Heart left ventricle (tissue), 16 donors: ENCODE measurements at regions not wholly inside any gene's neighbourhood (a gene's known extent, or its start where the extent isn't known, plus 50 kb on each side); places are given as distances from the start of the nearest gene placed in this dataset.

ENCODE experiments used
- ATAC-seq, 4 donors: fragments of 200-7000 bp; cut with Tn5 transposase; one replicate each; pipeline ENCODE4 v1.9.1; 2020 to 2022; ENCODE audit warnings: moderate library complexity in 4 of 4, mild to moderate bottlenecking in 3 of 4, moderate number of reproducible peaks in 1 of 4
- DNase-seq, 5 donors: peaks; one replicate each; pipeline ENCODE4 v3.0.0-alpha.2; 2020
- H3K27ac ChIP-seq, 12 donors: fragments of 200-600 bp; sonication (generic) in 4 of 12; one replicate each; pipeline versions ENCODE4 v1.5.0 to v1.8.0; 2016 to 2022; ENCODE audit warnings: mild to moderate bottlenecking in 2 of 12
- H3K27me3 ChIP-seq, 9 donors: fragments of 200-600 bp; sonication (generic) in 2 of 9; one replicate each; pipeline versions ENCODE4 v1.5.1 to v1.8.0; 2016 to 2022; ENCODE audit warnings: mild to moderate bottlenecking in 3 of 9
- H3K36me3 ChIP-seq, 9 donors: fragments of 200-600 bp; sonication (generic) in 2 of 9; one replicate each; pipeline versions ENCODE4 v1.5.0 to v1.8.0; 2018 to 2022; ENCODE audit warnings: mild to moderate bottlenecking in 2 of 9
- H3K4me1 ChIP-seq, 12 donors: fragments of 200-600 bp; sonication (generic) in 4 of 12; one replicate each; pipeline versions ENCODE4 v1.5.0 to v1.8.0; 2016 to 2022; ENCODE audit warnings: mild to moderate bottlenecking in 3 of 12
- H3K4me3 ChIP-seq, 12 donors: fragments of 200-600 bp; sonication (generic) in 4 of 12; one replicate each; pipeline versions ENCODE4 v1.5.0 to v1.8.0; 2017 to 2022; ENCODE audit warnings: mild to moderate bottlenecking in 9 of 12, moderate library complexity in 4 of 12
- H3K9me3 ChIP-seq, 12 donors: fragments of 200-600 bp; sonication (generic) in 4 of 12; one replicate each; pipeline versions ENCODE4 v1.5.0 to v1.8.0; 2016 to 2022; ENCODE audit warnings: mild to moderate bottlenecking in 1 of 12
- POLR2A ChIP-seq, 2 donors: fragments of 450-650 bp; IDR thresholded peaks; one replicate each; pipeline ENCODE4 v1.6.1; 2017; ENCODE audit warnings: antibody characterized with exemption in 2 of 2, mild to moderate bottlenecking in 2 of 2, moderate library complexity in 2 of 2
- WGBS, 4 donors: extraction: QIAGEN DNeasy Blood & Tissue Kit in 2 of 4; methylation state at CpG; one replicate each; pipeline versions ENCODE4 v1.1.5 to v1.1.7; 2013 to 2018; 5-methylcytosine and 5-hydroxymethylcytosine counted together
- intact Hi-C, 10 donors: fragments of 100-400 bp; cut with DNase I; formaldehyde crosslinking; loops; one replicate each; pipeline versions ENCODE4 v1.11.1 to v1.14.2; 2022
- TF ChIP-seq, protein P1 (sequence below), 12 donors: fragments of 200-600 bp; sonication (generic) in 4 of 12; IDR thresholded peaks; one replicate each; pipeline versions ENCODE4 v1.5.0 to v1.8.0; 2018 to 2022; ENCODE audit warnings: antibody characterized with exemption in 12 of 12, mild to moderate bottlenecking in 5 of 12
- donor health status: ischemic (EF 13 %, LVEDD 7.1; RV severe dilation, severe dysfunction).
- donor health status: healthy with polysubstance abuse.
- donor health status: DM: no; HTN: yes; CAD: no.
- donor health status: DM: no; HTN: no; CAD: no.
- donor health status: ischemic (EF 25% LVEDD 6.9; RV normal size, moderate dysfunction).
- donor health status: ischemic (EF 25% LVEDD 5.7; RV mildly dilated, moderate dysfunction).
- donor health status: healthy.
- donor health status: DM: yes; HTN: yes; CAD: no.
- donor health status: ischemic (EF 35%, LVEDD 5.7; RV mildly dilated, moderate dysfunction).
- donor health status: nonischemic (EF 11% LVEDD 7.7; RV severe dilation, severe dysfunction).
- donor health status: DM: yes; HTN: yes; CAD: no.
- donor health status: PGD.
- donor health status: ischemic (EF 29% LVEDD 5.4; RV normal size, mild dysfunction).
- donor health status: nonischemic (EF 23%, LVEDD 6.1; RV moderate dilation, normal function).

DNA sequence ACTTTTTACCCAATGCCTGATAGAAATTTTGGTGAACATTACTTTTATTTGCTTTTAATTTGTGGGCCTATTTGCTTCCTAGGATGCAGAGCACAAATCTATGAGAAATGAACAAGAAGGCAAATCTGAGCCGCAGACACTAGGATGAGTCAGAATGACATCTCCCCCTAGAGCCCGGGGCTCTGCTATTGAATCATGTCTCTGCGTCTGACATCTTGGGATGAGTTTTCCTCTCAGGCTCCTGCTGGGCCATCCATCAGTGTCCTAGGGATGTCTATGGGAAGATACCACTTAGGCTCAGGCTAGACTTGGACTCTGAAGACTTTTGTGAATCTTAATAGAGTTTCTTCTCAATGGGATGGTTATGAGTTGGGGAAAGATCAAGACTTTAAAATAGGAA is 157.3 kb upstream of the MTPN start:
- H3K4me3 ChIP-seq: no peak overlapping the region
- 69 to 79% (median 76%) methylated on average over 3 of the region's 3 CpGs for WGBS, 4 donors
- no peak for TF ChIP-seq POLR2A (IDR thresholded peaks at IDR 0.05)
- TF ChIP-seq, protein P1, sequence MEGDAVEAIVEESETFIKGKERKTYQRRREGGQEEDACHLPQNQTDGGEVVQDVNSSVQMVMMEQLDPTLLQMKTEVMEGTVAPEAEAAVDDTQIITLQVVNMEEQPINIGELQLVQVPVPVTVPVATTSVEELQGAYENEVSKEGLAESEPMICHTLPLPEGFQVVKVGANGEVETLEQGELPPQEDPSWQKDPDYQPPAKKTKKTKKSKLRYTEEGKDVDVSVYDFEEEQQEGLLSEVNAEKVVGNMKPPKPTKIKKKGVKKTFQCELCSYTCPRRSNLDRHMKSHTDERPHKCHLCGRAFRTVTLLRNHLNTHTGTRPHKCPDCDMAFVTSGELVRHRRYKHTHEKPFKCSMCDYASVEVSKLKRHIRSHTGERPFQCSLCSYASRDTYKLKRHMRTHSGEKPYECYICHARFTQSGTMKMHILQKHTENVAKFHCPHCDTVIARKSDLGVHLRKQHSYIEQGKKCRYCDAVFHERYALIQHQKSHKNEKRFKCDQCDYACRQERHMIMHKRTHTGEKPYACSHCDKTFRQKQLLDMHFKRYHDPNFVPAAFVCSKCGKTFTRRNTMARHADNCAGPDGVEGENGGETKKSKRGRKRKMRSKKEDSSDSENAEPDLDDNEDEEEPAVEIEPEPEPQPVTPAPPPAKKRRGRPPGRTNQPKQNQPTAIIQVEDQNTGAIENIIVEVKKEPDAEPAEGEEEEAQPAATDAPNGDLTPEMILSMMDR (IDR thresholded peaks at IDR 0.05): no peak
- H3K9me3 ChIP-seq: no peaks in the 10 kb centered on the region
- no peaks in the 10 kb centered on the region for H3K36me3 ChIP-seq
- no peaks in the 10 kb centered on the region for H3K27me3 ChIP-seq
- no peak overlapping the region for H3K27ac ChIP-seq
- no peak for ATAC-seq
- H3K4me1 ChIP-seq: no peaks in the 10 kb centered on the region
- no peak for DNase-seq
- intact Hi-C loops: no loop called here

- no peaks in the 10 kb centered on the region for H3K9me3 ChIP-seq
- H3K27me3 ChIP-seq: no peaks in the 10 kb centered on the region
- no peak overlapping the region for H3K27ac ChIP-seq
- H3K4me1 ChIP-seq: no peaks in the 10 kb centered on the region
- intact Hi-C loops: no loop called here
- no peak for TF ChIP-seq POLR2A (IDR thresholded peaks at IDR 0.05)
- TF ChIP-seq, protein P1 (IDR thresholded peaks at IDR 0.05): no peak
- H3K4me3 ChIP-seq: no peak overlapping the region
- no peaks in the 10 kb centered on the region for H3K36me3 ChIP-seq
- no peak for ATAC-seq
- WGBS, 4 donors: 56 to 68% (median 62%) methylated on average over 3 of the region's 3 CpGs
- no peak for DNase-seq
These were observed 156.4 kb upstream of the MTPN start for GRCh38 chr7:136133551-136133950.

- Histone ChIP-seq H3K27me3 (no peaks in the 10 kb centered on the region), H3K4me3 (no peak overlapping the region), H3K4me1 (no peaks in the 10 kb centered on the region), H3K9me3 (no peaks in the 10 kb centered on the region), H3K36me3 (no peaks in the 10 kb centered on the region), H3K27ac (no peak overlapping the region)
- no peak for DNase-seq
- WGBS, 4 donors: 88 to 94% (median 92%) methylated on average over 3 of the region's 3 CpGs
- TF ChIP-seq, protein P1 (IDR thresholded peaks at IDR 0.05): no peak
- no peak for TF ChIP-seq POLR2A (IDR thresholded peaks at IDR 0.05)
- intact Hi-C loops: no loop called here
- ATAC-seq: no peak
These were observed 154.1 kb upstream of the MTPN start for GRCh38 chr7:136131304-136131630.

DNA sequence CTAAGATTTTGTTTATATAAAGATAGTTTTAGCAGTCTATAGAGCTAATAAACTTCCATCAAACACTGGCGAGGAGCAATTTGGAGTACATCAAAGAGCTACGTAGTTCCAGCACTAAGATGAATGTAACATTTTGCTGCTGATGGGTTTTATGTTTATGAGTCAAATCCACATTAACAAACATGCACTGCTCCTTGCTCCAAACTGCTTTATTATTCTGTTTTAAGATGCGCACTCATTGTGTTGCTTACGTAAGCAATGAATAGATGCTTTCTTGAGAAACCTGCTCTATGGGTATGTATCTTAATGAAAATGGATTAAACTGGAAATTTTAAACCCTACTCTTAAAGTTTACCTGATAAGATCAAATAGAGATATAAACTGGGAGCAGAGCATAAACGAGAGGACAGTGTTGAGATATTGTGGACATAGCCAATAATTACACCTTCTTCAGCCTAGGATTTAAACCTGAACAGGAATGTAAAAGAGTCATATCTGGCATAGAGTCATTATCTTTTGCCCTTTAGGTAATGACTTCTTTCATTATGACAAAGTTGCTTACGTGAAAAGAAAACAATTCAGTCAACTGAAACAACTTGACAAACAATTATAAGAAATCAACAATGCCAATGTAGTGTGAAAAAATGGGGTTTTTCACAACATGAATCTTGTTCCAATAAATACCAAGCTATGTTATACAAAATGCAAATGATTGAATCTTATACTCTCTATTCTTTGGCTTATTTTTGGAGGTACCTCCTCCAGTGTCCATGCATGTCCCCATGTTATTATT is 153.5 kb upstream of the MTPN start:
- ATAC-seq: no peak
- no peak for DNase-seq
- TF ChIP-seq, protein P1 (IDR thresholded peaks at IDR 0.05): no peak
- no peak for TF ChIP-seq POLR2A (IDR thresholded peaks at IDR 0.05)
- H3K9me3 ChIP-seq: no peaks in the 10 kb centered on the region
- H3K4me3 ChIP-seq: no peak overlapping the region
- H3K4me1 ChIP-seq: no peaks in the 10 kb centered on the region
- no peaks in the 10 kb centered on the region for H3K27me3 ChIP-seq
- intact Hi-C loops: no loop called here
- no peaks in the 10 kb centered on the region for H3K36me3 ChIP-seq
- 82 to 91% (median 88%) methylated on average over 6 of the region's 6 CpGs for WGBS, 4 donors
- H3K27ac ChIP-seq: peak overlapping the region in 1 of 12 donors; percentile 11
